GM10266 (cell line): ENCODE measurements at regions not wholly inside any gene's neighbourhood (a gene's known extent, or its start where the extent isn't known, plus 50 kb on each side); places are given as distances from the start of the nearest gene placed in this dataset.
"Not testable (repeated sequence)": the region's sequence is repeated elsewhere in the genome, so short reads cannot be mapped to it uniquely, and the experiment has no call there.

ENCODE experiments used
- DNase-seq: peaks from one replicate; pipeline ENCODE4 v3.0.0; 2012; ENCODE audit errors: extremely low spot score
- TF ChIP-seq, protein P1 (sequence below): IDR thresholded peaks from 2 replicates; pipeline ENCODE4 v1.5.1; 2012; ENCODE audit warnings: mild to moderate bottlenecking, low read depth; ENCODE audit not compliant: control insufficient read depth, insufficient read depth; ENCODE audit errors: missing control alignments

DNA sequence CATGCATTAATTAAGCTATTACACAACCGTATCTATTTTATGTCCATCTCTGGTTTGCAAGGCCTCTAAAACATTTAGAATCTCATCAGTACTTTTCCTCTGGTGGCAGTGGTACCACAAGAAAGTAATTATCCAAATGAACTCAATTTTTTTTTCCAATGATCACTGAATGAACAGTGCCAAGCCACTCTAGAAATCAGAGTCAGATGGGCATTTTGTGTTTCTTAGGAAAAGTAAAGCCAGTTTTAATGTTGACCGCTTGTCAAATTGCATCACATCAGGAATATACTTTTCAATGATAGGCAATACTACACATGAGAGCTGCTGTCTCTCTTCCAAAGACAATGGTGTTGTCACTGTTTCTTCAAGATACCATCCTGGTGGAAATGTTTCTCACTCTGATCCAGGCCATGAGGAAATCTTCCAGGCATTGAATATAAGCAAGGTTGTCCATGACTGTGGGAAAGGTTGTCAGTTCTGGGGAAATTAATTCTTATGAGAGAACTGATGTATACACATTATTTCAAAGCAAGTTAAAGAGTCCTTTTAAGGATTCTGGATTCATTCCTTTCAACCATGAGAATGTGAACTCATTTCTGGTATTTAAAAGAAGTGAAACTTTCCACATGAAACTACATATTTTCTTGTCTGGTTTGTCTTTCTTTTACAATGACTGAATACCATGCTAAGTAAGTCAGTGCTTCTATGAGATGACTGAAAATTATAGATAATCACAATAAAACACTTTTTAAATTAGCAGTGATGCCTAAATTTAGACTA lies 108.8 kb upstream of the TCF21 start:
- DNase-seq: no peak
- TF ChIP-seq, protein P1, sequence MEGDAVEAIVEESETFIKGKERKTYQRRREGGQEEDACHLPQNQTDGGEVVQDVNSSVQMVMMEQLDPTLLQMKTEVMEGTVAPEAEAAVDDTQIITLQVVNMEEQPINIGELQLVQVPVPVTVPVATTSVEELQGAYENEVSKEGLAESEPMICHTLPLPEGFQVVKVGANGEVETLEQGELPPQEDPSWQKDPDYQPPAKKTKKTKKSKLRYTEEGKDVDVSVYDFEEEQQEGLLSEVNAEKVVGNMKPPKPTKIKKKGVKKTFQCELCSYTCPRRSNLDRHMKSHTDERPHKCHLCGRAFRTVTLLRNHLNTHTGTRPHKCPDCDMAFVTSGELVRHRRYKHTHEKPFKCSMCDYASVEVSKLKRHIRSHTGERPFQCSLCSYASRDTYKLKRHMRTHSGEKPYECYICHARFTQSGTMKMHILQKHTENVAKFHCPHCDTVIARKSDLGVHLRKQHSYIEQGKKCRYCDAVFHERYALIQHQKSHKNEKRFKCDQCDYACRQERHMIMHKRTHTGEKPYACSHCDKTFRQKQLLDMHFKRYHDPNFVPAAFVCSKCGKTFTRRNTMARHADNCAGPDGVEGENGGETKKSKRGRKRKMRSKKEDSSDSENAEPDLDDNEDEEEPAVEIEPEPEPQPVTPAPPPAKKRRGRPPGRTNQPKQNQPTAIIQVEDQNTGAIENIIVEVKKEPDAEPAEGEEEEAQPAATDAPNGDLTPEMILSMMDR: no peak

DNA sequence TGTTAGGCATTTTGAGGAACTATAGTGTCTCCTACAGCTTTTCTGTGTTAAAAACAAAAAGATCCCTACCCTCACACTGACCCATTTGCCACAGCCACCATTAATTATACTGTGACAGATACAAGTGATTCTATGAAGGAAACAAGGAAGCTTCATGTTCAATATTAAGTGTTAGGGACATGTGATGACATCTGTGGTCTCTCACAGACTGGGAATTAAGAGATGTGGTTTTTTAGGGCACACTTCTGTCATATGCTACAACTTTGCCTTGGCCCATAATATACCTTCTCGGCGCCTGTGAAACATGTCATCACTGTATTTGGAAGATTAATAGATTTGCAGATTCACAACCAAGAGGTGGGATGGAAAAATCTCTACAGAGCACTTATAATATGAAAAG lies 102.9 kb upstream of the TCF21 start:
- DNase-seq: no peak
- TF ChIP-seq, protein P1: no peak

DNA sequence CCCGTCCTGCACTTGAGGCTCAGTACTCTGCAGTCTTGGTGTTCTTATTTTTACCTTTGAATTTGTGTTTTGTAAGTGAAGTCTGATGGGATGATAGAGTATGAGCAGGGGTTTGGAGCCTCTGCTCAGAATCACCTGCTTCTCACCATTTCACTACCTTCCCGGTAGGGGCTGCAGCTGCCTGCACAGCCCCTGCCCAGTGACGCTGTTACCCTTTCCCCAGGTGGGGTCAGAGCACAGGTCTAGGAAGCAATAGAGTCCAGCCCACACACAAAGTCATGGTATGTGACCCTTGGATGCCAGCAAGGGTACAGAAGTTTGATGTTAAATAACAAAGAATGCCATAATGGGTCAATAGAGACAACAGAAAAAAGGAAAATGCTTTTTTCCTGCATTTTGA lies 101.8 kb upstream of the TCF21 start:
- no peak for DNase-seq
- TF ChIP-seq, protein P1: no peak

DNA sequence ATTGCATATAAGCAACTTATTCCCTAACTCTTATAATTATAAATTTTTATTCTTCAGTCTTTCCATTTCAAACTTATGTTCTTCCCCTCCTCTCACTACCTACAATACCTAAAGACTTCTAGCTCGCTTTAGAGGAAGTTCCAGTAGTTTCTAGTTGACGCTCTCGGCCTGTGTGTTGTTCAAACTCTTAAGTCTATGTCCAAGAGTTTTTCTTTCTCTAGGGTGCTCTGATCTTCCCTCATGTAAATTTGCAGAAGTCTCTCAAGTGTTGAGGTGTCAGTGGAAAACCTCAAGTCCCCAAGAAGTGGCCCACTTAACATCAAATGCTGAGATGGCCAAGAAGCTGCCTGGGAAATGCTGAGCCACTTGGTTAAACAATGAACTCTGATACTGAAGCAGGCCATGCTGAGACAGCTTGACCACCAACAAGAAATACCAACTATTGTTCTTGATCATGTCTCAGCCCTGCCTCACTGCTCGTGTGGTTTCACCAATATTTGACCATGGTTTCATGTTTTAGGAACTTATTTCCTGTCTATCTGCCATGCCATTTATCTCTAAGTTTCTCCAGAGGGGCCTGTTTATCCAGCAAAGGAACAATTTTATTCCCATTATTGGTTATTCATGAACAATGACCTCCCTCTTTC lies 100.9 kb upstream of the TCF21 start:
- TF ChIP-seq, protein P1: no peak
- DNase-seq: no peak

DNA sequence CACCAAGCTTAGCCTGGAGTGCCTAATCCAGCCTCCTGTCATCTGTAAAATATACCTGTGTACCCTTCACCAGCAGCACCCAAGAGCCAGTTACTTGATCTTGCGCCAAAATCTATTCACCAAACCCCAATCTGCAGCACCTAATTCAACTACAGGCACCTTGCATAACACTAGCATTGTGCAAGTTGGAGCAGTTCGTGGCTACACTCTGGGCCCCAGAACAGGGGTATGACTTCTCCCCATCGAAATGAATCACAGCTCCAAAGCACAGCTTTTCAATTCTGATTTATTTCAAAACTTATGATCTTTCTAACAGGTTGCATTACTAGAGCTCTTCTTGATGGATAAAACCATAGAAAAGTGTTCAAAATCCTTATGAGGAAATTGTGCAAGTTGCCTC lies 100.4 kb upstream of the TCF21 start:
- DNase-seq: no peak
- TF ChIP-seq, protein P1: no peak

DNA sequence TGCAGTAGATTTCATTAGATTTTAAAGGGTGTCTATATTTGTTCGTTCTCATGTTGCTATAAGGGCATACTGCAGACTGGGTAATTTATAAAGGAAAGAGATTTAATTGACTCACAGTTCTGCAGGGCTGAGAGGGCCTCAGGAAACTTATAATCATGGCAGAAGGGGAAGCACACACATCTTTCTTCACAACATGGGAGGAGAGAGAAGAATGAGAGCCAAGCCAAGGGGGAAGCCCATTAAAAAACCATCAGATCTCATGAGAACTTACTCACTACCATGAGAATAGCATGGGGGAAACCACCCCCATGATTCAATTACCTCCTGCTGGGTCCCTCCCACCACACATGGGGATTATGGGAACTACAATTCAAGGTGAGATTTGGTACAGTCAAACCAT lies 99.5 kb upstream of the TCF21 start:
- DNase-seq: not testable (repeated sequence)

DNA sequence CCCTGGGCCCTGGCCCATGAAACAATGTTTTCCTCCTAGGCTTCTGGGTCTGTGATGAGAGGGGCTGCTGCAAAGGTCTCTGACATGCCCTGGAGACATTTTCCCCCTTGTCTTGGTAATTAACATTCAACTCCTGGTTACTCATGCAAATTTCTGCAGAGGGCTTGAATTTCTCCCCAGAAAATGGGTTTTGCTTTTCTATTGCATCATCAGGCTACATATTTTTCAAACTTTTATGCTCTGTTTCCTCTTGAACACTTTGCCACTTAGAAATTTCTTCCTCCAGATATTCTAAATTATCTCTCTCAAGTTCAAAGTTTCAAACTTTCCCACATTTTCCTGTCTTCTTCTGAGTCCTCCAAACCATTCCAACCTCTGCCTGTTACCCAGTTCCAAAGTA lies 98.2 kb upstream of the TCF21 start:
- not testable (repeated sequence) for DNase-seq

DNA sequence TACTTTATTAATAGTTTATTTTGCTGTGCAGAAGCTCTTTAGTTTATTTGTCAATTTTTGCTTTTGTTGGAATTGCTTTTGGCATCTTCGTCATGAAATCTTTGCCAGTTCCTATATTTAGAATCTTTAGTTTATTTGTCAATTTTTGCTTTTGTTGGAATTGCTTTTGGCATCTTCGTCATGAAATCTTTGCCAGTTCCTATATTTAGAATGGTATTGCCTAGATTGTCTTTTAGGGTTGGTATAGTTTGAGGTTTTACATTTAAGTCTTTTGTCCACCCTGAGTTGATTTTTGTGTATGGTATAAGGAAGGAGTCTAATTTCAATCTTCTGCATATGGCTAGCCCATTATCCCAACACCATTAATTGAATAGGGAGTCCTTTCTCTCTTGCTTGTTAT lies 93.9 kb upstream of the TCF21 start:
- not testable (repeated sequence) for DNase-seq

DNA sequence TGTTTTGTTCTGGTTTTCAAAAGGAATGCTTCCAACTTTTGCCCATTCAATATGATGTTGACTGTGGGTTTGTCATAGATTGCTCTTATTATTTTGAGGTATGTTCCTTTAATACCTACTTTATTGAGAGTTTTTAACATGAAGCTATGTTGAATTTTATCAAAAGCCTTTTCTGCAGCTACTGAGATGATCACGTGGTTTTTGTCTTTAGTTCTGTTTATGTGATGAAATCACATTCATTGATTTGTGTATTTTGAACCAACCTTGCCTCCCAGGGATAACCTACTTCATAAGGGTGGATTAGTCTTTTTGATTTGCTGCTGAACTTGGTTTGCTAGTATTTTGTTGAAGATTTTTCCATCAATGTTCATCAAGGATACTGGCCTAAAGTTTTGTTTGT lies 92.7 kb upstream of the TCF21 start:
- DNase-seq: no peak
- TF ChIP-seq, protein P1: no peak
